ENCODE measurements at regions not wholly inside any gene's neighbourhood (a gene's known extent, or its start where the extent isn't known, plus 50 kb on each side); places are given as distances from the start of the nearest gene placed in this dataset.

GRCh38 chr3:101172516-101172915, 147.9 kb downstream of the IMPG2 start:
- DNase-seq, result no peak

GRCh38 chr3:101171681-101172191, 148.6 kb downstream of the IMPG2 start:
- DNase-seq, result no peak

- no peak for DNase-seq
Measured at GRCh38 chr3:101170806-101171558, 149.4 kb downstream of the IMPG2 start.

- DNase-seq, result no peak
Measured at GRCh38 chr3:101170062-101170771, 150.2 kb downstream of the IMPG2 start.

GRCh38 chr3:101169516-101169915, 150.9 kb downstream of the IMPG2 start:
- no peak for DNase-seq

- DNase-seq, result no peak
Measured at GRCh38 chr3:101167376-101167775, 153.0 kb downstream of the IMPG2 start.

- no peak for DNase-seq
Measured at GRCh38 chr3:101166150-101166549, 154.2 kb downstream of the IMPG2 start.

GRCh38 chr3:101163554-101163953, 156.8 kb downstream of the IMPG2 start:
- DNase-seq, result no peak

GRCh38 chr3:101159478-101159877, 160.9 kb downstream of the IMPG2 start:
- no peak for DNase-seq

GRCh38 chr3:101158374-101158773, 162.0 kb downstream of the IMPG2 start:
- no peak for DNase-seq

- DNase-seq, result no peak
Measured at GRCh38 chr3:101156787-101157345, 163.5 kb downstream of the IMPG2 start.

GRCh38 chr3:101155825-101156224, 162.6 kb upstream of the ABI3BP start:
- DNase-seq, result no peak

- no peak for DNase-seq
Measured at GRCh38 chr3:101154401-101154800, 161.2 kb upstream of the ABI3BP start.

- DNase-seq, result no peak
Measured at GRCh38 chr3:101151286-101151913, 158.2 kb upstream of the ABI3BP start.

- no peak for DNase-seq
Measured at GRCh38 chr3:101150504-101150903, 157.3 kb upstream of the ABI3BP start.

GRCh38 chr3:101149707-101150106, 156.5 kb upstream of the ABI3BP start:
- no peak for DNase-seq

GRCh38 chr3:101149251-101149650, 156.0 kb upstream of the ABI3BP start:
- DNase-seq, result no peak

GRCh38 chr3:101148001-101148400, 154.8 kb upstream of the ABI3BP start:
- DNase-seq, result no peak

GRCh38 chr3:101146946-101147345, 153.7 kb upstream of the ABI3BP start:
- no peak for DNase-seq

- DNase-seq, result no peak
Measured at GRCh38 chr3:101144105-101144504, 150.9 kb upstream of the ABI3BP start.

GRCh38 chr3:101143012-101143411, 149.8 kb upstream of the ABI3BP start:
- peak; percentile 6 to 67 for DNase-seq

GRCh38 chr3:101142160-101142559, 148.9 kb upstream of the ABI3BP start:
- no peak for DNase-seq

GRCh38 chr3:101141135-101141534, 147.9 kb upstream of the ABI3BP start:
- no peak for DNase-seq

Data from hippocampal formation (tissue), 2 donors.